ENCODE measurements at regions not wholly inside any gene's neighbourhood (a gene's known extent, or its start where the extent isn't known, plus 50 kb on each side); places are given as distances from the start of the nearest gene placed in this dataset.

GRCh38 chr19:31103228-31103627, 246.0 kb downstream of the TSHZ3 start:
- intact Hi-C loops (cut with DNase I): no loop called here
- no peak overlapping the region for H3K4me3 ChIP-seq
- no peaks in the 10 kb centered on the region for H3K9me3 ChIP-seq
- TF ChIP-seq CTCF (IDR thresholded peaks at IDR 0.05) (no peak), POLR2A (IDR thresholded peaks at IDR 0.05) (no peak)
- WGBS, 2 donors: 46 to 100% methylated on average over 1 to 3 of the region's 3 CpGs
- no peak for DNase-seq
- no peaks in the 10 kb centered on the region for H3K27me3 ChIP-seq
- H3K4me1 ChIP-seq: no peaks in the 10 kb centered on the region
- no peaks in the 10 kb centered on the region for H3K36me3 ChIP-seq
- H3K27ac ChIP-seq: no peak overlapping the region

DNA sequence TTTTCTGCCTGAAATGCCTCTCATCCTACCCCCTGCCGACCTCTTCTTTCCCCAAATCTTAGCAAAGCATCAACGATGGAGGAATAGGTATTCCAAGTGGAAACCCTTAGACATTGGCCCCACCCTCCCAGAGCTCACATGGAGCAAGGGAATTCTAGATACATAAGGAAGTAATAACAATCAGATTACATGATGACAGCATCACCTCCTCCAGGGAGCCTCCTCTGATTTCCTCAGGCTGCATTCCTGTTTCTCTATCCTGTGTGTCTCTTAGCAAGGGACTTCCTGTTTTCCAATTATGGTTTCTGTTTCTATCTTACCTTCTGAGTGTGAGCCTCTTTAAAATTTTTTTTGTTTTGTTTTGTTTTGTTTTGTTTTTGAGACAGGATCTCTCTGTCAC, 246.6 kb downstream of the TSHZ3 start:
- intact Hi-C loops (cut with DNase I): no loop called here
- Histone ChIP-seq H3K4me3 (no peak overlapping the region), H3K27ac (no peak overlapping the region), H3K27me3 (no peaks in the 10 kb centered on the region), H3K9me3 (no peaks in the 10 kb centered on the region), H3K36me3 (no peaks in the 10 kb centered on the region), H3K4me1 (no peaks in the 10 kb centered on the region)
- DNase-seq: no peak
- 67 to 71% methylated on average over 2 of the region's 2 CpGs for WGBS, 2 donors
- TF ChIP-seq POLR2A (IDR thresholded peaks at IDR 0.05): no peak
- no peak for TF ChIP-seq CTCF (IDR thresholded peaks at IDR 0.05)

GRCh38 chr19:31100981-31101380, 248.3 kb downstream of the TSHZ3 start:
- intact Hi-C loops (cut with DNase I): no loop called here
- WGBS, 2 donors: 69 to 71% methylated on average over 7 of the region's 7 CpGs
- no peaks in the 10 kb centered on the region for H3K27me3 ChIP-seq
- no peak for DNase-seq
- no peaks in the 10 kb centered on the region for H3K36me3 ChIP-seq
- no peak overlapping the region for H3K27ac ChIP-seq
- no peak overlapping the region for H3K4me3 ChIP-seq
- H3K4me1 ChIP-seq: no peaks in the 10 kb centered on the region
- H3K9me3 ChIP-seq: no peaks in the 10 kb centered on the region
- TF ChIP-seq CTCF (IDR thresholded peaks at IDR 0.05) (no peak), POLR2A (IDR thresholded peaks at IDR 0.05) (no peak)

GRCh38 chr19:31100206-31100590, 249.0 kb downstream of the TSHZ3 start:
- H3K27ac ChIP-seq: no peak overlapping the region
- 55 to 88% methylated on average over 2 to 3 of the region's 3 CpGs for WGBS, 2 donors
- no peak overlapping the region for H3K4me3 ChIP-seq
- H3K9me3 ChIP-seq: no peaks in the 10 kb centered on the region
- intact Hi-C loops (cut with DNase I): no loop called here
- H3K4me1 ChIP-seq: no peaks in the 10 kb centered on the region
- no peak for DNase-seq
- TF ChIP-seq CTCF (IDR thresholded peaks at IDR 0.05) (no peak), POLR2A (IDR thresholded peaks at IDR 0.05) (no peak)
- no peaks in the 10 kb centered on the region for H3K36me3 ChIP-seq
- no peaks in the 10 kb centered on the region for H3K27me3 ChIP-seq

GRCh38 chr19:31099515-31100205, 249.6 kb downstream of the TSHZ3 start:
- H3K36me3 ChIP-seq: no peaks in the 10 kb centered on the region
- 37 to 43% methylated on average over 3 to 4 of the region's 4 CpGs for WGBS, 2 donors
- no peaks in the 10 kb centered on the region for H3K27me3 ChIP-seq
- TF ChIP-seq POLR2A (IDR thresholded peaks at IDR 0.05): no peak
- TF ChIP-seq CTCF (IDR thresholded peaks at IDR 0.05): no peak
- intact Hi-C loops (cut with DNase I): no loop called here
- no peak overlapping the region for H3K4me3 ChIP-seq
- H3K4me1 ChIP-seq: no peaks in the 10 kb centered on the region
- no peak for DNase-seq
- no peak overlapping the region for H3K27ac ChIP-seq
- no peaks in the 10 kb centered on the region for H3K9me3 ChIP-seq
